ENCODE measurements at regions not wholly inside any gene's neighbourhood (a gene's known extent, or its start where the extent isn't known, plus 50 kb on each side); places are given as distances from the start of the nearest gene placed in this dataset.

GRCh38 chr12:38222011-38222410, 94.6 kb upstream of the ALG10B start:
- no peak for TF ChIP-seq POLR2A (IDR thresholded peaks at IDR 0.05)
- TF ChIP-seq CTCF (IDR thresholded peaks at IDR 0.05) = no peak

All from adrenal gland (tissue), 5 donors.